Neural cell (in vitro differentiated cells): ENCODE measurements at regions not wholly inside any gene's neighbourhood (a gene's known extent, or its start where the extent isn't known, plus 50 kb on each side); places are given as distances from the start of the nearest gene placed in this dataset.

ENCODE experiments used
- CTCF ChIP-seq: fragments of 450-650 bp; IDR thresholded peaks from 2 replicates; pipeline ENCODE4 v1.5.1; 2014; ENCODE audit warnings: antibody characterized with exemption, mild to moderate bottlenecking, moderate library complexity; ENCODE audit not compliant: poor library complexity, severe bottlenecking
- REST ChIP-seq: IDR thresholded peaks from 2 replicates; pipeline ENCODE4 v1.6.1; 2012; ENCODE audit warnings: borderline replicate concordance
- TAF1 ChIP-seq: IDR thresholded peaks from 2 replicates; pipeline ENCODE4 v1.6.1; 2012; ENCODE audit warnings: low read depth

- TF ChIP-seq CTCF (no peak), REST (no peak), TAF1 (no peak)
These were observed 66.9 kb upstream of the DOCK1 start for GRCh38 chr10:126838316-126838715.
